ENCODE measurements at regions not wholly inside any gene's neighbourhood (a gene's known extent, or its start where the extent isn't known, plus 50 kb on each side); places are given as distances from the start of the nearest gene placed in this dataset.
"Not testable (repeated sequence)": the region's sequence is repeated elsewhere in the genome, so short reads cannot be mapped to it uniquely, and the experiment has no call there.

GRCh38 chr2:187075199-187075635, 226.2 kb upstream of the ZSWIM2 start:
- intact Hi-C loops (cut with micrococcal nuclease) = no loop called here

DNA sequence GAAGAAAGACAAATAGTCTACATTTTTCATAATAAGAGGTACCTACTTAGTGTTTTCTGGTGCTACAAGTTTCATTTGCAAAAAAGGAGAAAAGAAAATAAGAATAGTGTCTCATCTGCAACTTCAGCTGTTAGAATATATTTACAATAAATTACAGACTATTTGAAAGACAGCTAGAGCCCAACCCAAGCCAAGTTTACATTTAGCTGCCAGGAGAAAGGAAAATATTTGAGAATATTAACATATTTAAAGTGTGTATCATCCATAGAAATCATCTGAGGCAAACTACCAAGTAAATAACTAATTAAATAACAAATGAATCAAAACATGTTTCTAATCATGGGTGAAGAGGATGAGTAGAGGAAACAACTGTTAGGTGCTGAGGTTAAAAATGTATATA, 209.2 kb upstream of the ZSWIM2 start:
- intact Hi-C loops (cut with micrococcal nuclease) = no loop called here

DNA sequence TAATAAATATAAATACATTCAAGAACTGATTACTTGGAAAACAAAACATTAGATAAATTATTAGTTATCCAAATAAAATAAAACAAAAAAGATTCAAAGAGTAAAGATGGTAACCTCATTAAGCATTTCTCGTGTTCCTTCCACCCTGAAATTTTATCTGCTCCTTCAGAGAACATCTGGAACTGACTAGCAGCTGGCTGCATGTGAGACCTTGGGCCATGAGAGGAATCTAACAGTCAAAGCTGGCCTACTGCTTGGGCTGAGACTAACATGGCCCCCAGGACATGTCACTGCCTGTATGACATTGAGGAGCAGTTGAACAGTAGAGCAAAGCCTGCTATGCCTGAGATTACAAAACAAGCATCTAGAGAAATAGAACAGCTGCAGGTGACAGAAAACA, 208.5 kb upstream of the ZSWIM2 start:
- intact Hi-C loops (cut with micrococcal nuclease) = no loop called here

- intact Hi-C loops (cut with micrococcal nuclease) = no loop called here
Measured at GRCh38 chr2:187056416-187057334, 207.7 kb upstream of the ZSWIM2 start.

DNA sequence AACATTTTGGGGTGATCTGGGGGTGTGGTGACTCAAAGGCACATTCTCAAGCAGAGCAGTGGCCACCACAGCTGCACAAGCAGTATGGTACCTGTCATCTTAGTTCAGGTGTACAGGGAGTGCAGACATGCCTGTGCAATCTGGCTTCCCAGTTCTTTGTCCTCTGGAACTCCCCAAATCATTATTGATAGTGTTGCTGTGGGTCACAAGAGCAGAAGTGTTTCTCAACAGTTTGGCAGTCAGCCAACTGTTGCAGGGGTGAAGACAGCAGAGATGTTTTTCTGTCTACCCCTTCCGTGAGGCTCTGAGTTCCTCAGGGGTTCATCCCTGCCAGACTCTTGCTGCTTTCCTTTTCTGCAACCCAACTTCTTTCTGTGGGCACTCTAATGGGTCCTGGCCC, 206.5 kb upstream of the ZSWIM2 start:
- intact Hi-C loops (cut with micrococcal nuclease) = no loop called here

DNA sequence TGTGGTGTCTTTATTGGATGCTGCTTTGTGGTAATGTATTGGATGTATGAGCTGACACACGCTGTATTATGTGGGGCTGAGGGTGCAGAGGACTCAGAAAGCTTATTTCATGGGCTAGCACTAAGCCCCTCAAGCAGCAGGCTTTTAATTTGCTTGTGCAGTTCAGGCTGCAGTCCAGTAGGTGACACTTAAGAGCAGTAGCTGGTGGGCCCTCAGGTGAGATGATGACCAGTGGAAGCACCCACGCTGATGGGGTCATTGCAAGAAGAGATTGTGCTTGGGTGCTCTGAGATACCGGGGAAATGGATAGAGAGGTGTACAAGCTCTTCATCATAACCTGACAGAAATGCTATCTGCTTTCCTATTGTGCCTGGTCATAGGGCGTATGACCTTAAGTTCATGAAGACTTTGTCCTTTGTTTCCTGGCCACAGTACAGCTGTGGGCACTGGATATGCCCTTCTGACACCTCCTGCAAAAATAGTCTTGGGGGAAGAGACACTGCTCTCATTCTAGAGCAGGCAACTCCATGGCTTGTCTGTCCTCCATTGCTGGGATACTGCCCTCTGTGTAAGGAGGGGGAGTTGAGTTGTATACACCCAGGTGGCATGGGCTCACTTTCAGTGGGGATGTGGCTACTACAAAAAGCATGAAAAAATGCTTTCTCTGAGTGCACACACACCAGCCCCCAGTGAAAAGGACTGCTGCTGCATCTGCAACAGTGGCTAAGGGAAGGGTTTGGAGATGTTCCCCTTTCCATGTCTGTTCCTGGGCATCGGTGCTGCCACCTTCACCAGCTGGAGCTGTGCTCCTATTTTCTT, 205.7 kb upstream of the ZSWIM2 start:
- intact Hi-C loops (cut with micrococcal nuclease) = no loop called here

GRCh38 chr2:187051350-187051749, 202.4 kb upstream of the ZSWIM2 start:
- intact Hi-C loops (cut with micrococcal nuclease) = no loop called here

DNA sequence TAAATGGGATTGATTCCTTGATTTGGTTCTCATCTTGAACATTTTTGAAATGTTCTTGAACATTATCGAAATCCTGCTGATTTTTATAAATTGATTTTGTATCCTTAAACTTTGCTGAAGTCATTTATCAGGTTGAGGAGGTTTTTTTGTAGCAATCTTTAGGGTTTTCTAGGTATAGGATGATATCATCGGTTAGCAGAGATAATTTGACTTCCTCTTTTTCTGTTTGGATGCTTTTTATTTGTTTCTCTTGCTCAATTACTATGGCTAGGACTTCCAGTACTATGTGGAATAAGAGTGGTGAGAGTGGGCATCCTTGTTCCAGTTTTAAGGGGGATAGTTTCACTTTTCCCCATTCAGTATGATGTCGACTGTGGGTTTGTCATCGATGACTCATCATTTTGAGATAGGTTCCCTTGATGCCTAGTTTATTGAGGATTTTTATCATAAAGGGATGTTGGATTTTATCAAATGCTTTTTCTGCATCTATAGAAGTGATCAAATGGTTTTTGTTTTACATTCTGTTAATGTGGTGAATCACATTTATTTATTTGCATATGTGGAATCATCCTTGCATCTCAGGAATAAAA, 201.5 kb upstream of the ZSWIM2 start:
- intact Hi-C loops (cut with micrococcal nuclease) = no loop called here

DNA sequence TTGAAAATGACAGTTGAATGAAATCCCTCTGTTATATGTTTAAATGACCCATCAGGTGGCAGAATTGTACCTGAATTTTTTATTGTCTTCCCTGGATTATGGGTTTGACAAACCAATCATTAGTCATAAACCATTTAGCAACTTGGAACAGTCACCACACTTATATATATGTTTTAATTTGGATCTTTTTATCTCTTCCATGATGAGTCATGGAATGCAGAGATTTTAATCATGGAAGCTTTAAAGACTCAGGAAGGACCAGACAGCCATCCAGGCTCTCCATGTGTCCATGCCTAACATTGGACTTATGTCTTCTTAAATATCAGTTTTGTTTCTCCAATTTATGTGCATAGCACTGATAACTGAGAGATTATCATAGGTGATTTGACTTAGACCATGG, 188.3 kb upstream of the ZSWIM2 start:
- intact Hi-C loops (cut with micrococcal nuclease) = no loop called here

DNA sequence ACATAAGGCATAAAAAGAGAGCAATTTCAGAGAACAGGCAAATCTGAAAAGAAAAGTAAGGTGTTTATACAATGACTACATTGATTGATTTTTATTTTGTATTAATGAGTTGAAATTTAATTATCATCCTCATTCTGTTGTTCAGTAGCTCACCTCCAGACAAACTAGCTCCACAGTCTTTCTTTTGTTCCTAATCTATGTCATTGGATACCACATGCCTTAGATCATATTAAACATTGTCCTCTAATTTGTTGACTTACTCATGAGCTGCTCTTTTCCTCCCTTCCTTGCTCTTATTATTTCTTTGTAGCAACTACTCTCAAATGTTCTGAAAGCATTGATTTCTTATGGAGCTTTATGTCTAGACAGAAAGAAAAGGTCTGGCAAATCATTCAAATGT, 185.5 kb upstream of the ZSWIM2 start:
- intact Hi-C loops (cut with micrococcal nuclease) = no loop called here

DNA sequence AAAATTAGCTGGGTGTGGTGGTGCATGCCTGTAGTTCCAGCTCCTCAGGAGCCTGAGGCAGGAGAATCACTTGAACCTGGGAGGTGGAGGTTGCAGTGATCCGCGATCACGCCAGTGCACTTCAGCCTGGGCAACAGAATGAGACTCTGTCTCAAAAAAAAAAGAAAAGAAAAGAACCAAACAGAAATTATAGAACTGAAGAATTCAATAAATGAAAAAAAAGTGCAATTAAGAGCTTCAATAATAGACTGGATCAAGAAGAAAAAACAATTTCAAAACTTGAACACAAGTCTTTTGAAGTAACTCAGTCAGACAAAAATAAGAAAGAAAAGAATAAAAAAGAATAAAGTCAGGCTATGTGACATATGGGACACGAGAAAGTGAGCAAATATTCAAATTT, 175.8 kb upstream of the ZSWIM2 start:
- intact Hi-C loops (cut with micrococcal nuclease) = no loop called here

DNA sequence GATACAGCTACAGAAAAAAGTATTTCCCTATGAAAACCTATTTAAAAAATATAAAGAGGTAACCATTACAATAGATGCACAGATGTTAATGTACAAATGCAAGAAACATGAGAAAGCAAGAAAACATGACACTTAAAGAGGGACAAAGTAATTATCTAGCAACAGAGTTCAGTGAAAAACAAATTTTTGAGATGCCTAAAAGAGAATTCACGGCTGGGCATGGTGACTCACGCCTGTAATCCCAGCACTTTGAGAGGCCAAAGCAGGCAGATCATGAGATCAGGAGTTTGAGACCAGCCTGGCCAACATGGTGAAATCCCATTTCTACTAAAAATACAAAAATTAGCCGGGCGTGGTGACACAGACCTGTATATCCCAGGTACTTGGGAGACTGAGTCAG, 175.0 kb upstream of the ZSWIM2 start:
- intact Hi-C loops (cut with micrococcal nuclease) = not testable (repeated sequence)

DNA sequence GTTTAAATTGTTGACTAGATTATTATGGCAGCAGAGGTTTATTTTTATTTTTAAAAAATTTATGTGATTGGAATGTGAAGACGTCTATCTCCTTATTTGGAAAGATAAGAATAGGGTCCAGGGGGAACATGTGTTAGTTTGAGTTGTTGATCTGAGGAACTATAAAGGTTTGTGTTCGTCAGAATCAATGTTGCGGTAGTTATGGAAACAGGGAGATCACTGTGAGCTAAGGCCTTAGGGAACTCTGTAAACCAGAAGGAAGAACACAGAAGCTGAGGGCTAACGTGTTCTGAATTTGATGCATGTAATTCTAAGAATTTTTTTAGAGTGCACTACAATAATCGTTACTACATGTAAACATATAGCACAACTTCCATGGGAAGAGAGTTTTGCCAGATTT, 168.5 kb upstream of the ZSWIM2 start:
- intact Hi-C loops (cut with micrococcal nuclease) = no loop called here

DNA sequence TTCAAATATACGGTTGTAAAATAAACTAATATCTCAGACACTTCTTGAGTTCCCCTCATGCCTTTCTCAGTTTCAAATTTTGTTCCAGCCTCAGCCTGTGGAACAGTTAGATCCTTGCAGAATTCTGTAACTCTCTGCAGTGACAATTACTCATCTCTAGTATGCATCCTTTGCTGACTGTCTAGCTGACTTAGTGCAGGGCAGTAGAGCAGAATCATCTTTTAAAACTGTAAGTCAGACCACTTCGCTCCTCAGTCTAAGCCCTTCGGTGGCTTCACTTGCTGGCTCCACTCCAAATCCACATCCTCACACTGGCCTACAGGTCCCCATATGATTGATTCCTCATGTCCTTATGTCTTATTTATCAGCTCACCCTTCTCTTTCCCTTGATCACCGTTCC, 164.1 kb upstream of the ZSWIM2 start:
- intact Hi-C loops (cut with micrococcal nuclease) = no loop called here

DNA sequence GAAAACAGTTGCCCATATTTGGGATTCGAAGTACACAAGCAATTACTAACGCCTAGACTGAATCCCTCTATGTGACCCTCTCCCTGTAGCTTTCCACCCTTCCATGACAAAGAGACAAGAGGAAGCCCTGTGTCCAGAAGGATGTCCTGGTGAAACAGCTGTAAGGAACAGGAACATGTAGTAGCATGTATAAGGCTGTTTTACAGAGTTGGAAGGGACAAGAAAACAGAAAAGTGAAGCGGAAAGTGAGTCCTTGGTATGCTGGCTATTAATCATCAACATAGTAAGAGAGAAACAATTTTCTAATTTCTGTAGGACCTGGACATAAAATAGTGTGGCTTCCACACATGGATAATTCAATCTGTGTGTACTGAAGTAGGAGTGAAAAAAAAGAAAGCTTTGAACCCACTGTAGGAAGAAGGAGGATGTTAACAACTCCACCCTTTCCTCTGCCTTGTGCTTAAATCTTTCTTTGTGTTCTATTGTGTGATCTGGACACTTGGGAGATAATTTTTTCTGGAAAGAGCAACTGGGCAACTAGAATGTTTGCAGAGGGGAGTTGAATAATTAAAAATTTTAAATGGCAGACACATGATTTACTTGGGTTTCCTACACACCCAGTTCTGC, 162.3 kb upstream of the ZSWIM2 start:
- intact Hi-C loops (cut with micrococcal nuclease) = no loop called here

DNA sequence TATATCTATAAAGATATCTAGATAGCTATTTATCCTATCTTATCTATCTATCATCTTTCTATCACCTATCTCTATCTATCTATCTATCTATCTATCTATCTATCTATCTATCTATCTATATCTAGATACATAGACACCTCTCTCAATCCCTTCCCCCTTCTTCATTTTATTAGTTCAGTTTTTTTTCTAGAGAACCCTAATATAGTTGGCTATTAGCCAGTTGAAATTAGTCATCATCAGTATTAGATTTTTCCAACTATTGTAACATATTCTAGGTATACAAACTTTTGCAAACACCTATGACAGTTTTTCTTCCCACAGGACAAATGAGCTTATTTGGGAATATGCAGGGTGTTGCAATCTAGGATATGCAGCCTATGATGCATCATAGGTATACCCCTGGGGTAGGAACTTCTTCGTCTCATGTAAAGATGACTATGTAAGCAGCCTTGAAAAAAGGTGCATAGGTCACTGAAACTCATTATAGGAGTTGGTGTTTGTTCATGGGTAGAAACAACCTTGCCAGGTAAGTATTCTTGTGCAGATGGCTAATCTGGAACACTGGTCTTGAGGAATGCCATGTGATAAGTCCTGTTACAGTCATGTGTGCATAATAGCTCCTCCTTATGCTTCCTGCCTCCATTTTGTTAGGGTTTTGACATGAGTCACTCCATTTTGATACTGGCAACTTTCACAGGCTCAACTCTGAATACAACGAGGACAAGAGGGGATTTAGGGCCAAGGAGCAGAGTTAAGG, 160.7 kb upstream of the ZSWIM2 start:
- intact Hi-C loops (cut with micrococcal nuclease) = no loop called here

GRCh38 chr2:187008111-187008510, 159.1 kb upstream of the ZSWIM2 start:
- intact Hi-C loops (cut with micrococcal nuclease) = no loop called here

DNA sequence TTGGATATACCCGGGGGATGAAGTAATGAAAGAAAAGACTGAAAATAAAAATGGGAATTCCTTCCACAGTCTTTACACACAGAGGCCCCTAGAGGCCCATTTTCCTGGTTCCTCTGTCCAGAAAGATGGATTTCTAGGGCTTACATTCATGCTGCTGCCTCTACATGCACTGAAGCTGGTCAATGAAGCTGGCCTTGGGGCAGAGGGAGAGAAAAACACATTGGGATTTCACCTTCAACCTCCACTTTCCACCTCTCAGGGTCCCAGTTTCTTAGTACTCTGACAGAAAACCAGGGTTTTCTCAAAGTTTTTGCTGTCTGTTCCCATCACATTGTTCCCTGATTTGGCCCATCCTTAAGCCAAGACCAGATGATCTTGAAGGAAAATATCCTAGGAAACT, 154.6 kb upstream of the ZSWIM2 start:
- intact Hi-C loops (cut with micrococcal nuclease) = no loop called here

GRCh38 chr2:187003038-187003554, 154.1 kb upstream of the ZSWIM2 start:
- intact Hi-C loops (cut with micrococcal nuclease) = no loop called here

GRCh38 chr2:187002242-187002641, 153.3 kb upstream of the ZSWIM2 start:
- intact Hi-C loops (cut with micrococcal nuclease) = no loop called here

GRCh38 chr2:187001248-187001647, 152.3 kb upstream of the ZSWIM2 start:
- intact Hi-C loops (cut with micrococcal nuclease) = no loop called here

Data from T-helper 1 cell treated with Interleukin-12 subunit alpha and Interleukin-12 subunit beta and Interleukin-4 antibody, amounts not matched to agents 30 ng/mL and 1 ng/mL, for 36 hours (primary cell).